RPMI7951 (cell line): ENCODE measurements at regions not wholly inside any gene's neighbourhood (a gene's known extent, or its start where the extent isn't known, plus 50 kb on each side); places are given as distances from the start of the nearest gene placed in this dataset.
A peak's percentile ranks its signal among the peaks of the same experiment; 100 is the strongest.

ENCODE experiments used
- DNase-seq: peaks from one replicate; pipeline ENCODE4 v3.0.0-alpha.2; 2012; ENCODE audit warnings: low read depth

GRCh38 chr11:127649958-127650357, 649.4 kb upstream of the KIRREL3 start:
- no peak for DNase-seq

DNA sequence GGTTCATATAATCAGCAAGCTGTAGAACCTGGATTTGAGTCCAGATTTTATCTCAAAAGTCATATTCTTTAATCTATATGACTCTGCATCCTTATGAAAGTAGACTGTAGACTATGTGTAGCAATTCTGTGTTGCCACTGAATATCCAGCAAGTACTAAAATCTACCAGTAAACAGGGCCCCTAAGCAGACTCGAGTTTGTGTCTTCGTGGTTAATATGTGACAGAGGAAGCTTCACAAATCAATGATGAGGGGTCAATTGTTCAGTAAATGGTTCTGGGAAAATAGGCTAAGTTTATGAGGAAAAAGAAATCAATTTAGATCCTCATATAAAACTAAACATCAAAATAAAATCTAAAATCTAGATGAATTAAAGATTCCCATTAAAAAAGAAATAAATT, 648.5 kb upstream of the KIRREL3 start:
- no peak for DNase-seq

DNA sequence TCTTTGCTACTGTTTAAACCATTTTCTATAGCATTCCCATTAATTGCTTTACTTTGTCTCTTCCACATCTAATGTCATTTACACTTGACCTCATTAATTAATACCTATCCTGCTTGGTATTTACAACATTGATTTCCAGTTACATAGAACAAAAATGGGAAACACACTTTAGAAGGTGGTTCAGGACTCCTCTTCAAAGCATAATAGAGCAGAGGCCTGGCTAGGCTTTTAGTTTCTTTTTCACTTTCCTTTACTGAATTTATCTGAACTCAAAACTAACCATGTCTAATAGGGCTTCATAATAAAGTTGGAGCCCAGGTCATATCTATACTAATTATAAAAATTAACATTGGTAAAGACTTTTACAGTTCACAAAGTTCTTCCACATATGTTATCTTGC, 648.0 kb upstream of the KIRREL3 start:
- no peak for DNase-seq

GRCh38 chr11:127644366-127644765, 643.8 kb upstream of the KIRREL3 start:
- DNase-seq, result no peak

- no peak for DNase-seq
Measured at GRCh38 chr11:127643268-127644058, 642.9 kb upstream of the KIRREL3 start.

- DNase-seq, result peak; percentile 76
Measured at GRCh38 chr11:127640561-127641451, 640.2 kb upstream of the KIRREL3 start.

DNA sequence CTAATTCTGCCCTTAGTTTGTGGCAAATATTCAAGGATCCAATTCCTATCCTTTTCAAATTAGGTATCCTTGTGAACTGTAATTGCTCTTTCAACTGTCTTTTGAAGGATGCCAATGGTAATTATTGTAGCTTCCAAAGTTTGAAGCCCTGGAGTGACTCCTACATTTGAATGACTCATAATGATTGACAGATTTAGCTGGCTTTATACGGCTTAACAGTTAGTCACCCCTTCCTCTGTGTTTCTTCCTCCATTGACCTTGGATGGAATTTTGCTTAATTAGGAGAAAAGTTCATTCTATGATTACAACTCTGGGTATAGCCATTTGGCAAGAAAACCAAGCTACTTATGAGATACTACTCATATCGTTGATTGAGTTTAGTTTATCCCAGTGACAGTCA, 639.3 kb upstream of the KIRREL3 start:
- DNase-seq, result peak; percentile 71

DNA sequence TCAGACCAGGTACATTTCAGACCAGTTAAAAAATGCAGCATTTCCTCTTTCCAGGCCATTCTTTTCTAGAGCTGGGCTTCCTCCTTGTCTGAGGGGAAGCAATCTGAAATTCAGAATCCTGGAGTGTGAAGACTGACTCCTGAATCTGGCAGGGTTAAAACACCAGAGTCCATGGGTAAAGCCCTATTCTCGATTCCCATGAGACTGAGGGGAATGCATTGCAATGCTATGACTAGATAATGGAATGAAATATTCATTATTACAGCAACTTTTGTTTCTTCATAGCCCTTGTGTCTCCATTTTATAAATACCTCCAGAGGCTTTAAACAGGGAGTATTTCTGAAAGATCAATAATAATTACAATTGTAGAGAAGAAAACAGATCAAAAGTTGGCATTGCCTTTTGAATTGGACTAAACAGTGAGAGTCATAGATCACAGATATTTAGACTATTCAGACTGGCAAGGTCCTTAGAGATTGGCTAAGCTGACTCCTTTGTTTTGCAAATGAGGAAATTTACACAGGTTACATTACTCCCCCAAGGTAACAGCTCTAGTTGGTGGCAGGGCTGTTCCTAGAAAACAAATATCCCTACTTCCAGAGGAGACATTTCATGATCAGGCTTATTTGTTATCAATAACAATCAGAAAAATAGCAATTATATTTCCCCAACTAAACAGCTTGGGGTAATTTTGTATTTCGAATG, 632.6 kb upstream of the KIRREL3 start:
- DNase-seq, result no peak

DNA sequence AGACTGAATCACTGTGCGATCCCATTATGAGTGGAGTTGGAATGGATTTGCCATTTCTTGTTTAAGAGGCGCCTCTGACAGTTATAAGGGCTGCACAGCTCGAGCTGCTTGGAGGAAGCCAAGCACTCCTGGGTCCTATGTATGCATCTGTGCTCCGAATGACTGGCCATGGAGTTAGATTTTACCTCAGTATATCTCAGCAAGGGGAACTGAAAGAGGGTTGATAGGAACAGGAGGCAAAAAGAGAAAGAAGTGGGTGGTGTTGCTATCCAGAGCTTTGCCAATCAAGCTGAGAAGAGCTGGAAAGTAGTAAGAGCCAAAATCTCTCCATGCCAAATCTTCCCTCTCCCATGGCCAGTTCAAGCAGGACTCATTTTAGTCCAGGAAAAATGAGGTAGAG, 632.0 kb upstream of the KIRREL3 start:
- no peak for DNase-seq

DNA sequence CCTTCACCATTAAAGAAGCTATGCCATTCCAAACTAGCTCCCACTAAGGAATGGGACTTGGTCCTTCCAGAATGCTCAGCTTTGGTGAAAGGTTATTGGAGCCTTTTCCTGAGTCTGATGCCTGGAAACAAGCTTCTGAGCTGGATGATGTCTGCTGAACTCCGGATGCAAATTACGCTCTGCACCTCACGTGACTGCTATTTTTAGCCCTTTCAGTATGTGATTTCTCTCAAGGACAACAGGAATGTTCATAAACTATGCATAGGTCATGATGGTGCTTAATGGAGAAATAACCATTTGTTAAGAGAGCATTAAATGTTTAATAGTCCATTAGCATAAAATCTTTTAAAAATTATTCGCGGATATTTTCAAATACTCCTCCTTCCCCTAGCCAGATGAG, 631.4 kb upstream of the KIRREL3 start:
- DNase-seq, result peak; percentile 51

GRCh38 chr11:127629200-127629599, 628.6 kb upstream of the KIRREL3 start:
- DNase-seq, result no peak

DNA sequence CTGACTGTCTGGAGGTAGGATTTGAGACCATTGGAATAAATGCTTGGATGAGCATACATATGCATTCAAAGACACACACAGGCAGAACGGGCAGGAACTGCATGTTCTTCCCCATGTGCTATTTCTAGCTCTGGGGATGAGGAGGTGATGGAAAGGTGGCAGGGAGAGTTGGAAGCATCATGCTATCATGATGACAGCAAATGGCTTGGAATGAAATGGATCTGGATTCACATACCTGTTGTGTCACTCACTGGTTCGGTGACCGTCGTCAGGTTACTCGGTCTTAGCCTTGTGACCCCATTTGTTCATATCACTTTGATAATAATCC, 627.9 kb upstream of the KIRREL3 start:
- DNase-seq, result no peak

GRCh38 chr11:127627629-127628457, 627.3 kb upstream of the KIRREL3 start:
- DNase-seq, result peak; percentile 58

DNA sequence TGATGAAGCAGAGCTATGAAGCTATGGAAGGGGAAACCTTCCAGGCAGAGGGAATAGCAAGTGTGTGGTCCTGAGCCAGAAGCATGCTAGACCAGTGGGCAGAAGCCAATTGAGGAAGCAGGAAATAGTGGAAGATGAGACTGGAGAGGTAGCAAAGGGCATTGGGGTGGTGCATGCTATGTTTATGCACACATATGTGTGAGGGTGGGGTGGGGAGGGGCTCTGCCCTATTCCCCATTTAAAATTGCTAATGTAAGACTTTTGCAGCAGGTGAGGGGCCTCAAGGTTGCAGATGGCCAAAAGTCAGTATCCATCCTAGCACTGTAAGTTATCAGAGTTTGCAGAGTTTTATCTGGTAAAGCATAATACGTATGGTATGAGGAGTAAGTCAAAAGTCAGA, 626.6 kb upstream of the KIRREL3 start:
- no peak for DNase-seq

DNA sequence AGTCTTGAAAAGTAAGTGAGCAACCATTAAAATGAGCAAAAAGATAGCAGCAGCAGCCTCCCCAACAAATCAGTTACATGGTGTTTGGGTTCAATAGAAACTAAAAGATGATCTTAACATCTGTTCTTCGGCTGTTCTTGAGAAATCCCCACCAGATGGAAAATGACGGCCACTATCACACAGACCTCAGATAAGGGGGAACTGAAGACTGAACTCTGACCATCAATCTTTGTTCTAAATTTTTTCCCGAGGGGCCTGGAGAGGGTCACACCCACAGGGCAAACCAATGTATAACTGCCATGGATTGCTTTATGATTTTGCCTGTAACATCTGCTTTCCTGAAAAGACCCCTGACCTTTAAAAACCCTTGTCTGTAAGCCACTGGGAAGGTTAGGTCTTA, 624.8 kb upstream of the KIRREL3 start:
- no peak for DNase-seq

- peak; percentile 28 for DNase-seq
Measured at GRCh38 chr11:127624306-127624856, 623.8 kb upstream of the KIRREL3 start.

DNA sequence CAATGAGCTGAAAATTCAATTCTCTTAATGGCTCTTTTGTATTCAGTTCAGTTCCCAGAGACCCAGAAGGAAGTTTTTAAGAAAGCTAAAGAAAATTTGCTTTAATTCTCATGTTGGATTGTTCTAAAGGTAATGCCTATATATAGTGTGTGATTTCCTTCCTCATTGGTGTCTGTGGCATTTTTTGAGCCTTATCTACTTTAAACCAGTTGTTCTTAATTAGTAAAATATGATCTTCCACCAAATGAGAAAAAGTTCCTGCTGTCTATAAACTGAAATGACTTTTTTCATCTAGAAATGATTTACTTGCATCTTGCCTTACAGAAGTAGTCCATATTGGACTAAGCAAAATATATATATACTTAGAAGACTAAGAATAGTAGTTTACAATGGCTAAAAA, 622.1 kb upstream of the KIRREL3 start:
- DNase-seq, result no peak

DNA sequence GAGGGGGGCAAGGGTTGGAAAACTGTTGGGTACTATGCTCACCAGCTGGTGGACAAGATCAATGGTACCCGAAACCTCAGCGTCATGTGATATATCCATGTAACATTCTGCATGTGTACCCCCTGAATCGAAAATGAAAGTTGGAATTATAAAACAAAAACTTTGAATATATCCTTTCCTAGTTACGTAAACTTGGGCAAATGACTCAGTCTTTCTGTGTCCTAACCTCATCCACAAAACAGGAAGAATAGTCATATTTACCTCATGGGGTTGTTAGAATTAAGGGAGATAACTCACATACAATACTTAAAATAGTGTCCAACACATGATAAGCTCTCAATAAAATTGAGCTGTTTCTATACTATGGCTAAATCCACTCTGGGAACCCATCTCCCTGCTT, 620.1 kb upstream of the KIRREL3 start:
- DNase-seq, result peak; percentile 64

DNA sequence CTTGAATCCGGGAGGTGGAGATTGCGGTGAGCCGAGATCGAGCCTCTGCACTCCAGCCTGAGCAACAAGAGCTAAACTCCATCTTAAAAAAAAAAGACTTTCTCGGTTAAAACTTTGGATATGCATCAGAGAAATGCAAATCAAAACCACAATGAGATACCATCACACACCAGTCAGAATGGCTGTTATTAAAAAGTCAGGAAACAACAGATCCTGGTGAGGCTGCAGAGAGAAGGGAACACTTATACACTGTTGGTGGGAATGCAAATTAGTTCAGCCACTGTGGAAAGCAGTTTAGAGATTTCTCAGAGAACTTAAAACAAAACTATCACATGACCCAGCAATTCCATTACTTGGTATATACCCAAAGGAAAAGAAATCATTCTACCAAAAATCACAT, 619.4 kb upstream of the KIRREL3 start:
- peak; percentile 66 for DNase-seq

GRCh38 chr11:127618721-127619120, 618.2 kb upstream of the KIRREL3 start:
- DNase-seq, result peak; percentile 56

DNA sequence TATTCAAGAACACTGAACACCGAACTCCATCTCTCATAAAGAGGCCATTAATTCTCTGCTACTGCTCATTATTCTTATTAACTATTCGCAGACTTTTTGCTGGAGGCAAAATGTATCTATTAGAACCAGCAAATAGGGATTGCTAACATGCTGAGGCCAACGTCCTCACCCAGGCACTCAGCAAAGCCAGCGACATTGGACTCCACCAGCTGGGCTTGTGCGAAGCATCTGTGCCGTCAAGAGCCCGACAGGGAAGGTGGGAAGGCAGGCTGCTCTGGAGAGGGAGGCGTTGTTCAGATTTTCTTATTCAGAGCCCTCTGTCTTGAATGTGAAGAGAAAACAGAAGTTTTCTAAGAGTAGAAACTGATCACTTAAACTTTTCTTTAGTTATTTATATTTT, 615.6 kb upstream of the KIRREL3 start:
- no peak for DNase-seq
